EL (cell line): ENCODE measurements at regions not wholly inside any gene's neighbourhood (a gene's known extent, or its start where the extent isn't known, plus 50 kb on each side); places are given as distances from the start of the nearest gene placed in this dataset.

Experiments used
- DNase-seq: peaks from one replicate; pipeline ENCODE4 v3.0.0-alpha.2; 2016

DNA sequence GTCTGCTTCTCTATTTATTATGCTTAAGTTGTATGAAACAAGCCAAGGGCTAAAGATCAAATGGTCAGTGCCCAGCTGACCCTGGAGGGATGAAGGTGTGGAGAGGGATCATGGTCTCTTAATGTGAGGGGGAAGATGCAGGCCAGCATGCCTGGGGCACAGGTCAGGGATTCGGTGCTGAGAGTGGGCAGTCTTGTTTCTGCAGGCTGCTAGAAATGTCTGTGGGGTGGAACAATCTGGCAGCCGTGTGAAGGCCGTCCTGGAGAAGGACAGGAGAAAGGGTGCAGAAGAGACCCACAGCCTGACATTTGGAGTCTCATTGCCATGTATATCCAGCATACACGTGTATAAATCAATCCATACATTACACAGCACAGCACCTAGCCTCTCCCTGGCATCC is 258.3 kb upstream of the MOCS1 start:
- DNase-seq = no peak

DNA sequence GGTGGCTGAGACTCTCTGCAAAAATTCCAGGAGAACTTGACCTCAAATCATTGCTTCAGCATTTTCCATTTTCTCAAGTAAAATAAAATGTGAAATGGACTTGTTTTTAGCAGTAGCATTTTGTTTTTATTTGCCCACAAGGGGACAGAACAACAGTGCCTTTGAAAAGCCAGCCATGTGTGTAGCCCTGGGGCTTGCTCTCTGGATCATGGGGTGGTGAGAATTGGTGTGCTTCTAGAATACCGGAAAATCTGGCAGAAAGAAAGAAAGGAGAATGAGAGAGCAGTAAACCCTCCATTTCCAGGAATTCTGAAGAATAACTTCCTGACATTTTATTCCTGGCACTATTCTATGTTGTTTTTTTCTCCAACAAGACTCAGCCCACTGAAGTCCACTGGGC is 254.7 kb upstream of the MOCS1 start:
- DNase-seq = no peak

- no peak for DNase-seq
Observed at GRCh38 chr6:40187535-40188144, 253.4 kb upstream of the MOCS1 start.

GRCh38 chr6:40185486-40185885 is 251.2 kb upstream of the MOCS1 start:
- no peak for DNase-seq

DNA sequence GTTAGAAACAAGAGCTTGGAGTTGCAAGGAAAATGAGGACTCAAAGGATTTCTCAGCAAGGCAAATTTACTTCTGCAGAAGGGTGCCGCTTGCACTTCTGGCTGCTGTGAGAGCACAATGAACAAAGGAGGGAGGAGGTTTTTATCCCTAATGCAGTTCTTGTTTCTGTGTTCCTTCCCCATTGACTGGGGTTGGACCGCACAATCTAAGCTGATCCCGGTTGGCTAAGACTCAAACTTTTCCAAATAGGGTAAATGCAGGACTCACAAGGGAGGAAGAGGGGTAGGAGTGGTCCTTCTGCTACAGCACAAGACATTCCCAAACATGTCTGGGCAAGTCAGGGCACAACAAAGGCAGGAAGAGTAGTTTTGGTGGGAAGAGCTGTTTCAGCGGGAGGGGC is 249.6 kb upstream of the MOCS1 start:
- DNase-seq = no peak

DNA sequence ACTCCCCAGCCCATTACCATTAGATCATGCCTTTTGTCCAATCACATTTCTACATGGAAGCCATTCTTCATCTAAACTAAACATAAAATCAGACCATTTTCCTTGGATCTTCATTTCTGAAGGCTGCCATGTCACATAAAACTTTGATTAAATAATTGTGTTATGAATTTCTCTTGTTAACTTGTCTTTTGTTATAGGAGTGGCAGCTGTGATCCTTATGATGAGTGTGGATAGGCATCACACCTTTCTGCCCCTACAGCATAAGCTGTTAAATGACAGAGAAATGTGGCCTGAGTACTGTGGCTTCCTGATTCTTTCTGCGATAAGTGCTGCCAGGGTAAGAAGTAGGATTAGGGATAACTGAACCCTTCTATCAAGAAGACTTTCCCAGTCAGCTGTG is 247.1 kb upstream of the MOCS1 start:
- DNase-seq = no peak

GRCh38 chr6:40180271-40180670 is 246.0 kb upstream of the MOCS1 start:
- DNase-seq = no peak

- no peak for DNase-seq
Observed at GRCh38 chr6:40179496-40179895, 245.2 kb upstream of the MOCS1 start.

- DNase-seq = no peak
Observed at GRCh38 chr6:40177598-40177997, 243.3 kb upstream of the MOCS1 start.

GRCh38 chr6:40176152-40176551 is 241.9 kb upstream of the MOCS1 start:
- no peak for DNase-seq

DNA sequence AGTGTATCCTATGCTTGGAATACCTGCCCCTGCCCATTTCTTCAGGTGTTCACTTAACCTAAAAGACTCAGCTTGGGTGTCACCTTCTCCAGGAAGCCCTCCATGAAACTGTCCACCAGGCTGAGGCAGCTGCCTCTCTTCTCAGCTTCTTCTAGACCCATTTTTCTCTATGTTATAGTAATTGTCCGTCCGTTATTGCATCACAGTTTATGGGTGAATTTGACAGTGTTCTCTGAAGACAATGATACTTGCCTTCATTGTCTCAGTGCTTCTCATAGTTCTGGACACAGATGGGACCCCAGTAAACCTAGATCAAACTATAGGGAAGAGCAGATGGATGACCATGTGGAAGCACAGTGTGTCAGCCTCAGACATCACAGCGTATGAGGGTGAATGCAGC is 238.0 kb upstream of the MOCS1 start:
- DNase-seq = no peak

DNA sequence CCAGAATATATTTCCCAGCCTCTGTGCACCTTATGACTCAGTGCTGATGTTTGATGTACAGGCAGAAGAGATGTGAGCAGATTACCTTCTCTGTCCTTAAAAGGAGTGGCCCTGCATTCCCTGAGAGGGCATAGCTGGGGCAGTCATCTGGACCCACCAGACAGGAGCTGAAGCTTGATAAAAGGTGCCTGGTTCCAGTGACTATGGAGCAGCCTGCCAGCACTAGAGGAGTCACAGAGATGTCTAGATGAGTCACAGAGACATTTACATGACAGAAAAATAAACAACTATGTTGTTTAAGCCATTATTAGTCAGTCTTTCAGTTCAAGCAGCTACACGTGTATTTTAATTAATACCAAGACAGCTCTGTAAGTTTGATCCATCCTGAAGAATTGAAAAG is 237.1 kb upstream of the MOCS1 start:
- no peak for DNase-seq

DNA sequence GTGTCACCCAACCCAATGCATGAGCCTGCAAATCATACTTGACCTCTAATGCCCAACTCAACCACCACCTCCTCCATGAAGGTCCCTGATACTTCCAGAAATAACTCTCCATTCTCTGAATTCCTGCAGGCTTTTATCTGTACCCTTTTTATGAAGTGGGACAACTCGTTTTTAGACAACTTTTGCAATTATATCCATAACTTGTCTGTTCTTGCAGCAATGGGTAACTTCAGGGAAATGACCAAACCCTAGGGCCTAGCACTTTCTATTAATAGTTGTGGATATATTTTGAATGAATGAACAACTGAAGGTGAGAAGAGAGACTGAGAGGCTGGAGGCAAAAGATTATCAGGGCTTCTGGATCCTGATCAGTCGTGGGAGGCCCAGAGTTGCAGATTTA is 236.6 kb upstream of the MOCS1 start:
- DNase-seq = no peak

DNA sequence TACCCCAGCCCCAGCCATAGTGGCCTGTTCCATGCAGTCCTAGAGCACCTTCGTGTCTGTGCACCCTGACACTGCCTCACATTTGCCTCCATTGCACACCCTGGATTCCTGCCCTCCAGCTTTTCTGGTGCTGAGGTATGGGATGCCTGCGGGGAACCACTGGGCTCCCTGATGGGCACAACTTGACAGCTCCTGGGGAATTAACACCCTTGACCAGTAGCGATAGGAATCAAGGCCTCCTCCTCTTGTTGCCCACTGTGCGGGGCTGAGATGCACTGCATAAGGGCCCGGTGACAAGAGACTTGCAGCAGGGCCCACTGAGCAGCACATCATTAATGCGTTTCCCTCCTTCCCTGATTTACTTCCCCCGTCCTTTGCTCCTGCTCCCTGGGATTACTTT is 235.6 kb upstream of the MOCS1 start:
- no peak for DNase-seq

DNA sequence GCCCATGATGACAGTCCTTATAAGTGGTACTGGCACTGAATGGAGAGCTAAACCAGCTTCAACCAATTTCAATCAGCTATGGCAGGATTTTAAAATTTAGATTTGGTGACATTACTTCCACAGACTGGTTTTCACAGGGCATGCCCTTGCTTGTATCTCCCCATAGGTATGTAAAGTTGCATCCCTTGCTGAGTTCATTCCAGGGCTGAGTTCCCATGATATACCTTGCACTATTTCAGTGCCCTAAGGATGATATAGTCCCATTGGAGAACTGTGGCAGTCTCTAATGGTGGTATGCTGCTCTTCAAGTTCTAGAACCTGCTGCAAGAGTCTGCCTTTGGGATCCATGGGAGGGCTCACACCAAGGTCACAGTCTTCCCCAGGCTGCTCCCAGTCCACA is 232.7 kb upstream of the MOCS1 start:
- no peak for DNase-seq

GRCh38 chr6:40165036-40165709 is 230.9 kb upstream of the MOCS1 start:
- no peak for DNase-seq

GRCh38 chr6:40164345-40164755 is 230.1 kb upstream of the MOCS1 start:
- no peak for DNase-seq

- no peak for DNase-seq
Observed at GRCh38 chr6:40163924-40164323, 229.7 kb upstream of the MOCS1 start.

GRCh38 chr6:40162074-40162473 is 227.8 kb upstream of the MOCS1 start:
- DNase-seq = no peak

GRCh38 chr6:40160826-40161225 is 226.6 kb upstream of the MOCS1 start:
- no peak for DNase-seq

GRCh38 chr6:40159865-40160264 is 225.6 kb upstream of the MOCS1 start:
- no peak for DNase-seq

- DNase-seq = no peak
Observed at GRCh38 chr6:40152701-40153436, 218.6 kb upstream of the MOCS1 start.

DNA sequence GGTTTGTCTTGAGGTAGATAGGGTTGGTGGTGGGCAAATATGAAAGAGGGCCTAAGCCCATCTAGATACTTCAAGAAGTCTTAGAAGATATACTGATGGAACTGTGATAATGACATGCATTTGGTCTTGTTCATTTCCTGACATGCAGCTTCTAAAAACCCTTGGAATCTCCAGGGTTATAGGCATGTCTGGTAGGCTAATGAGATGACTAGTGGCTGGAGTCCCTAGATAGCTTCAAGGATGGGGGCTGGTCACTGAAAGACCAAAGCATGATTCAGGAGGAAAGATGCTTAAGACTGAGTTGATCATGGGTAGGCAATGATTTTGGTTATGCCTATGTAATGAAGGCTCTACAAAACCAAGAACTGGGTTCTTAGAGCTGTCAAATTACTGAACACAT is 217.9 kb upstream of the MOCS1 start:
- no peak for DNase-seq

DNA sequence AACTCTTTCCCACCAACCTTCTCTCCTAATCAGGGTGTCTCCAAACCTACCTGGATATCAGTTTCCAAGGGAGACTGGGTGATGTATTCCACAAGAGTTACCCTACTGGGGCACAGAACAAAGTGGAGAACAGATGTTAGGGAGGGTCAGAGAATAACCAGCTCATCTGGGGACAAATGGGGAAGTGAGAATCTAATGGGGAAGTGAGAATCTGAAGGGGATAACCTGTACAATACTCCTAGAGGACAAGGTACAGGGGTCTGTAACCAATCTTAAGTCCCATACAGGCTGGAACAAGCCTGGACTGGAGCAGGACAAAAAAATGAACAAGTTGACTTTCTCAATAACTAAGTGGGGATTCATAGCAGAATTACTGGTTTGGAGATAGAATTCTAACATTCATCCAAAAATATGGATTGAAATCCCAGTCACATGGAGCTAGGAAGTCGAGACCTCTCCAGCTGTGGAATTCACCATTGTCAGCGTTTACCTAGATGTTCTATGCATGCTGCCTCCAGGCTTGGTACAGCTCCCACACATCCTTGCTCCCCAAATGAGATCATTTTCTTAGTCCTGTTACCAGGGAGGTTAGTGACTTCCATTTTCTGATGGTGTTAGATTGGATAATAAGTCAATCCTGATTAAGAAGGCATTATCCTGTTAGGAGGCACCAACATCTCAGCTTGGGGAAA is 214.8 kb upstream of the MOCS1 start:
- DNase-seq = no peak
